Esophagus mucosa (tissue), 1 donor: ENCODE measurements at regions not wholly inside any gene's neighbourhood (a gene's known extent, or its start where the extent isn't known, plus 50 kb on each side); places are given as distances from the start of the nearest gene placed in this dataset.
"Not testable (repeated sequence)": the region's sequence is repeated elsewhere in the genome, so short reads cannot be mapped to it uniquely, and the experiment has no call there.

Experiments
- ATAC-seq: fragments of 200-7000 bp; cut with Tn5 transposase; one replicate; pipeline ENCODE4 v1.9.1; 2020
- donor health status: DM: yes; HTN: yes; CAD: no.

- not testable (repeated sequence) for ATAC-seq
These were observed 2315.2 kb upstream of the ACO1 start for GRCh38 chr9:30069236-30069635.

GRCh38 chr9:30075022-30075421, 2309.4 kb upstream of the ACO1 start:
- no peak for ATAC-seq

- ATAC-seq: no peak
These were observed 2308.8 kb upstream of the ACO1 start for GRCh38 chr9:30075451-30076199.

- ATAC-seq: no peak
These were observed 2306.2 kb upstream of the ACO1 start for GRCh38 chr9:30078195-30078594.

- ATAC-seq: no peak
These were observed 2295.0 kb upstream of the ACO1 start for GRCh38 chr9:30089428-30089827.

GRCh38 chr9:30103647-30104394, 2280.6 kb upstream of the ACO1 start:
- ATAC-seq: no peak

GRCh38 chr9:30107134-30107533, 2277.3 kb upstream of the ACO1 start:
- not testable (repeated sequence) for ATAC-seq

- ATAC-seq: no peak
These were observed 2267.7 kb upstream of the ACO1 start for GRCh38 chr9:30116673-30117217.

GRCh38 chr9:30120666-30121065, 2263.8 kb upstream of the ACO1 start:
- ATAC-seq: no peak

- ATAC-seq: no peak
These were observed 2262.8 kb upstream of the ACO1 start for GRCh38 chr9:30121611-30122010.

GRCh38 chr9:30125881-30126280, 2258.6 kb upstream of the ACO1 start:
- no peak for ATAC-seq

- ATAC-seq: no peak
These were observed 2257.1 kb upstream of the ACO1 start for GRCh38 chr9:30127371-30127770.

- ATAC-seq: no peak
These were observed 2244.0 kb upstream of the ACO1 start for GRCh38 chr9:30140407-30140806.

GRCh38 chr9:30160570-30160969, 2223.9 kb upstream of the ACO1 start:
- ATAC-seq: no peak

GRCh38 chr9:30172206-30172605, 2212.2 kb upstream of the ACO1 start:
- no peak for ATAC-seq

GRCh38 chr9:30178610-30179009, 2205.8 kb upstream of the ACO1 start:
- no peak for ATAC-seq

GRCh38 chr9:30193421-30193820, 2191.0 kb upstream of the ACO1 start:
- ATAC-seq: no peak

- ATAC-seq: no peak
These were observed 2187.5 kb upstream of the ACO1 start for GRCh38 chr9:30196941-30197340.

- ATAC-seq: no peak
These were observed 2187.0 kb upstream of the ACO1 start for GRCh38 chr9:30197453-30197852.

GRCh38 chr9:30197954-30198353, 2186.5 kb upstream of the ACO1 start:
- ATAC-seq: no peak

GRCh38 chr9:30198463-30199309, 2185.8 kb upstream of the ACO1 start:
- ATAC-seq: no peak

- no peak for ATAC-seq
These were observed 2183.4 kb upstream of the ACO1 start for GRCh38 chr9:30201024-30201423.

GRCh38 chr9:30235068-30235467, 2149.4 kb upstream of the ACO1 start:
- ATAC-seq: no peak
